Mesodermal cell (in vitro differentiated cells): ENCODE measurements at regions not wholly inside any gene's neighbourhood (a gene's known extent, or its start where the extent isn't known, plus 50 kb on each side); places are given as distances from the start of the nearest gene placed in this dataset.

Experiments used
- H3K27ac ChIP-seq: 2 replicates; pipeline ENCODE4 v1.7.0; 2013; ENCODE audit warnings: mild to moderate bottlenecking, low read depth, low read length, moderate library complexity; ENCODE audit not compliant: severe bottlenecking
- H3K36me3 ChIP-seq: 2 replicates; pipeline ENCODE4 v1.7.1; 2013; ENCODE audit warnings: mild to moderate bottlenecking, low read length, moderate library complexity; ENCODE audit not compliant: control insufficient read depth, insufficient read depth
- H3K4me1 ChIP-seq: one replicate; pipeline ENCODE4 v1.7.1; 2013; ENCODE audit warnings: mild to moderate bottlenecking, low read length; ENCODE audit not compliant: insufficient read depth, control insufficient read depth, poor library complexity, severe bottlenecking
- H3K4me3 ChIP-seq: 2 replicates; pipeline ENCODE4 v1.7.0; 2013; ENCODE audit warnings: low read length, control low read depth, mild to moderate bottlenecking; ENCODE audit not compliant: insufficient read depth, poor library complexity, severe bottlenecking; ENCODE audit errors: extremely low read depth
- H3K9me3 ChIP-seq: 2 replicates; pipeline ENCODE4 v1.7.1; 2013; ENCODE audit warnings: mild to moderate bottlenecking, low read length, moderate library complexity; ENCODE audit not compliant: control insufficient read depth
- WGBS, 2 experiments: methylation state at CpG; one replicate each; pipeline ENCODE4 v1.1.5; 2013; ENCODE audit warnings: missing lambda C conversion rate in 2 of 2; ENCODE audit not compliant: insufficient coverage in 2 of 2; 5-methylcytosine and 5-hydroxymethylcytosine counted together

GRCh38 chr18:70507970-70508369 is 219.1 kb downstream of the SOCS6 start:
- WGBS, 2 experiments = 44 to 56% methylated on average over 3 to 4 of the region's 4 CpGs
- H3K4me1 ChIP-seq = no peaks in the 10 kb centered on the region
- peaks cover 19% of the 10 kb centered on the region for H3K9me3 ChIP-seq
- H3K4me3 ChIP-seq = no peak overlapping the region
- no peak overlapping the region for H3K27ac ChIP-seq
- H3K36me3 ChIP-seq = no peaks in the 10 kb centered on the region

- no peaks in the 10 kb centered on the region for H3K36me3 ChIP-seq
- H3K4me3 ChIP-seq = no peak overlapping the region
- 49 to 58% methylated on average over 3 of the region's 4 CpGs for WGBS, 2 experiments
- no peak overlapping the region for H3K27ac ChIP-seq
- H3K4me1 ChIP-seq = no peaks in the 10 kb centered on the region
- peaks cover 13% of the 10 kb centered on the region for H3K9me3 ChIP-seq
Measured at GRCh38 chr18:70506511-70506910, 217.7 kb downstream of the SOCS6 start.

DNA sequence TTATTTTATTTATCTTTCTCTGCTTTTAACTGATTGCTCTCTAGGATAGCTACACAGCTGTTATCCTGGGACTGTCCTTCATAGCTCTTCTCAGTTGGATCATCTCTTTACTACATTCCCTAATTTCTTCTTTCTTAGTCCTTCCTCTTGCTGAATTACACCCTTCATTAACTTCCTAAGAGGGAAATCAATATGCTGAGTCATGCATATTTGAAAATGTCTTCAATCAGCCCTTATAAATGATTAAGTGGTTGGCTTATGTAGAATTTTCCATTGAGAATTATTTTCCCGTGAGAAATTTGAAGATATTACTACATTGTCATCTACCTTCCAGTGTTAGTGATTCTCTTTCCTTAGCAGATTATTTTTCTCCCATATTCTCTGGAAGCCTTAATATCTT is 214.2 kb downstream of the SOCS6 start:
- Histone ChIP-seq H3K4me1 (no peaks in the 10 kb centered on the region), H3K36me3 (no peaks in the 10 kb centered on the region), H3K27ac (no peak overlapping the region), H3K4me3 (no peak overlapping the region), H3K9me3 (peaks cover 10% of the 10 kb centered on the region)
- WGBS, 2 experiments = no CpG with 5 or more reads among the region's 1 CpG

GRCh38 chr18:70501358-70501757 is 212.5 kb downstream of the SOCS6 start:
- Histone ChIP-seq H3K4me1 (no peaks in the 10 kb centered on the region), H3K4me3 (no peak overlapping the region), H3K9me3 (no peaks in the 10 kb centered on the region), H3K36me3 (no peaks in the 10 kb centered on the region), H3K27ac (no peak overlapping the region)
- 75 to 100% methylated on average over 1 to 2 of the region's 4 CpGs for WGBS, 2 experiments

DNA sequence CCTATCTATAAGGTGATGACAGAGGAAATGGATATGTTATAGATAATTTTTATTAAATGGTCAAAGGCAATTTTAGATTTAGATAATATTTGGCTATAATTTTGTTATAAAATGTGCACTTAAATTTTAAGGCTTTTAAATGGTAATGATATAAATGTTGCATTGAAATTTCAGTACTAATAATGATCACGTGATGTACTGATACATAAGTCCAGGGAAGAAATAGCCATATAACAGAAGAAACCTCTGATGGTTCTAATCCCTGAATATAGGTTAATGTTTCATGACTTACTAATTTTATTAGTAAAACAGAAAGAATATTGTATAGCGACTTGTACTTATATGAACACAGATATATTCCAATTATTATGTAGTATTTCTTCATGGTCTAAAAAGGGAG is 211.9 kb downstream of the SOCS6 start:
- no CpG with 5 or more reads among the region's 2 CpGs for WGBS, 2 experiments
- Histone ChIP-seq H3K36me3 (no peaks in the 10 kb centered on the region), H3K9me3 (no peaks in the 10 kb centered on the region)

DNA sequence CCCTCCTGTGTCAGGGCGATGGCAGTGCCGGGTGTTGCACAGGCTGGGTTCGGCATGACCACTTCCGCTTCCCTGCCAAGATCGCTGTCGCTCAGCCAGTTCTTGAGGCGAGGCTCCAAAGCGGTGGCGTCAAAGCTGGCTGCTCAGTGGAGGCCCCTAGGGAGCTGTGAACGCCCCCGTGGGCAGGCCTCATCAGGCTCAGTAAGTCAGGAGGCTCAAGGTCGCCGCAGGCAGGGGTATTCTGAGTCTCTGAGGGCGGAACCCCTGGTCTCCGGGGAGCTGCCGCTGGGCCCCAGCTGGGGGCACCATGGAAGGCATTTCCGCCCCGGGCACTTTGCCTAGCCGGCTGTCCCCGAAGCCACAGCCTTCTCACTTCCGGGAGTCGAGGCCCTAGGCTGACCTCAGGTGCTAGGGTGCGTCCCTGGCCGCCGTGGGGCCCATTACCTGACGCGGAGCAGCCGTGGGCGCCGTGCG is 210.4 kb downstream of the SOCS6 start:
- 85% methylated on average over 30 of the region's 31 CpGs for WGBS, 2 experiments
- no peak overlapping the region for H3K27ac ChIP-seq
- H3K9me3 ChIP-seq = no peaks in the 10 kb centered on the region
- no peaks in the 10 kb centered on the region for H3K36me3 ChIP-seq
- H3K4me3 ChIP-seq = no peak overlapping the region
- H3K4me1 ChIP-seq = no peaks in the 10 kb centered on the region

More for the DNA sequence above, 211.9 kb downstream of the SOCS6 start:
- Histone ChIP-seq H3K27ac (no peak overlapping the region), H3K4me3 (no peak overlapping the region), H3K4me1 (no peaks in the 10 kb centered on the region)

- Histone ChIP-seq H3K4me1 (no peaks in the 10 kb centered on the region), H3K36me3 (no peaks in the 10 kb centered on the region), H3K27ac (no peak overlapping the region), H3K4me3 (no peak overlapping the region), H3K9me3 (no peaks in the 10 kb centered on the region)
- 65 to 71% methylated on average over 5 of the region's 8 CpGs for WGBS, 2 experiments
Measured at GRCh38 chr18:70496353-70497294, 207.8 kb downstream of the SOCS6 start.

DNA sequence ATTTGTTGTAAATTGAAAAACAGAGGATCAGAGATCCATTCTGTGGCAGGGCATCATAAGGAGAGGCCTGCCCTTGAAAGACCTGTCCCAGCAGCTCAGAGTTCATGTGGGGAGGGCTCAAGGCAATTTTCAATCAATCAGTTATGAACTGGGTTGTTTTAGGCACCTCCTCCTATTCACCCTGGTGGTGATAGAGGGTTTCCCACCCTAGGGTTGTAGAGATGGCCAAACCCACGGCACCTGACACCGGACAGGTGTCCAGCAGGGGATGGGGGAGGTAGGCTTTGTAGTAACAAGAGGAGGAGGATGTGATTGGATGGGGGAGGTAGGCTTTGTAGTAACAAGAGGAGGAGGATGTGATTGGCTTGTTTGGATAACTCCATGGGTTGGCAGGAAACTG is 205.7 kb downstream of the SOCS6 start:
- Histone ChIP-seq H3K4me1 (no peaks in the 10 kb centered on the region), H3K27ac (no peak overlapping the region), H3K4me3 (no peak overlapping the region), H3K36me3 (no peaks in the 10 kb centered on the region), H3K9me3 (no peaks in the 10 kb centered on the region)
- 75% methylated on average over 2 of the region's 2 CpGs; no CpG with 5 or more reads in 1 of the 2 experiments for WGBS, 2 experiments

GRCh38 chr18:70493461-70493860 is 204.6 kb downstream of the SOCS6 start:
- WGBS, 2 experiments = 80 to 86% methylated on average over 8 to 9 of the region's 9 CpGs
- Histone ChIP-seq H3K4me3 (no peak overlapping the region), H3K36me3 (no peaks in the 10 kb centered on the region), H3K27ac (no peak overlapping the region), H3K4me1 (no peaks in the 10 kb centered on the region), H3K9me3 (no peaks in the 10 kb centered on the region)

DNA sequence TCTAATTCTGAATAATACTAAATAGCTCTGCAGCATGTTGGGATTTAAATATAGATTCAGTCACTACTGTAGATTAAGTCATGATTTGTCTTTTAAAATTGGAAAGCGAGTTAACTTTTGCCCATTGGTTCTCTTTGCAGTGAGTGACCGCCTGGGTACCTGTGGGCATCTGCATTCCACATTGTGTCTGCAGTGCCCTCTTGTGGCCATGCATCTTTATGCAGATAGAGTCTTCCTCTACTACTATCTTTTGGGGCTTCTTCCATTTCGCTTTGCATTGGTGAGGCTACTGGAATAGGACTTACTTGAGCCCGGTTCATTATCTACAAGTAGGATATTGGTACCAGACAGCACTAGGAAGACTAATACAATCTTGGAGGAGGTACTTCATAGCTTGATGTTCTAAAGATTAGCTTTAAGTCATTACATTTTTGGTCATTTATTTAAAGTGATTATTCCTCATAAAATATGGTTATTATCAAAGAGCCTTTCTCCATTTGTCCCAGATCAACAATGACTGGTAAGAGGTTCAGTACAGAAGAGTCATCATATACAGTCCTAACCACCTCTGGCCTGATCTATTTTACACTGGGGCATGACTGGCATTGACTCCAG is 203.0 kb downstream of the SOCS6 start:
- Histone ChIP-seq H3K4me1 (no peaks in the 10 kb centered on the region), H3K9me3 (no peaks in the 10 kb centered on the region), H3K27ac (no peak overlapping the region), H3K4me3 (no peak overlapping the region), H3K36me3 (no peaks in the 10 kb centered on the region)
- 19% methylated on average over 2 of the region's 4 CpGs; no CpG with 5 or more reads in 1 of the 2 experiments for WGBS, 2 experiments
